PC-9 (cell line): ENCODE measurements at regions not wholly inside any gene's neighbourhood (a gene's known extent, or its start where the extent isn't known, plus 50 kb on each side); places are given as distances from the start of the nearest gene placed in this dataset.

Experiments
- EZH2 ChIP-seq: fragments of 200-600 bp; sonication (generic); IDR thresholded peaks from 2 replicates; pipeline ENCODE4 v1.8.0; 2017; ENCODE audit warnings: antibody characterized with exemption, low read depth
- TF ChIP-seq, protein P1 (sequence below): fragments of 200-600 bp; sonication (generic); conservative IDR thresholded peaks from 2 replicates; pipeline ENCODE4 v1.6.1; 2017; ENCODE audit warnings: mixed run types, antibody characterized with exemption, mild to moderate bottlenecking, moderate library complexity

DNA sequence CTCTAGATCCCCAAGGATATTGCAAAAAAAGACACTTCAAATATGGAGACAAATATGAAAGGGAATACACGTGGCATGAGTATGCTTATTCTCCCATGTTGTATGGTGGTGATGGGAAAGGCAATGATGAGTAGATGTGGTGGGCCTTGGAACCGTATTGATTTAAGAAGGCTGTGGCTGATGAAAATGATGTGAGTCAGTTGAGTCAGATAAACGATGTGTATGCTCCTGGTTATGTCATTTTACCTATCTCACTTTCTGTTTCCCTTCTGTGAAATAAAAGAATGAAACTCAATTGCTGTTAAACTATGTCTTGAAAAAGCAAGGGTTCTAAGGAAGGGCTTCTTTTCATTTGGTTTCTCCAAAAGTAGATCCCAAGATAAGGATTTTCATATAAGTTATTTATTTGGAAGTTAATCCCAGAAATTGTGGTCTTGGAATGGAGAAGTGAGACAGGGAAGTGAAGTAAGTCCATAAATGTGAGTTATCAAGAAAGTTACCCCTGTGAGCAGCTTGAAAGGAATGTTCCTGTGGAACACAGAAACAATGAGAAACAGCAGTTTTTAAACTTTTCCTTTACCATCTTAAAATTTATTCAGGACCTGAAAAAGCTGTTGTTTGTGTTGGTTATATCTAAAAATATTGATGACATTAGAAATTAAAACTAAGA is 292.0 kb downstream of the DUSP10 start:
- TF ChIP-seq, protein P1, sequence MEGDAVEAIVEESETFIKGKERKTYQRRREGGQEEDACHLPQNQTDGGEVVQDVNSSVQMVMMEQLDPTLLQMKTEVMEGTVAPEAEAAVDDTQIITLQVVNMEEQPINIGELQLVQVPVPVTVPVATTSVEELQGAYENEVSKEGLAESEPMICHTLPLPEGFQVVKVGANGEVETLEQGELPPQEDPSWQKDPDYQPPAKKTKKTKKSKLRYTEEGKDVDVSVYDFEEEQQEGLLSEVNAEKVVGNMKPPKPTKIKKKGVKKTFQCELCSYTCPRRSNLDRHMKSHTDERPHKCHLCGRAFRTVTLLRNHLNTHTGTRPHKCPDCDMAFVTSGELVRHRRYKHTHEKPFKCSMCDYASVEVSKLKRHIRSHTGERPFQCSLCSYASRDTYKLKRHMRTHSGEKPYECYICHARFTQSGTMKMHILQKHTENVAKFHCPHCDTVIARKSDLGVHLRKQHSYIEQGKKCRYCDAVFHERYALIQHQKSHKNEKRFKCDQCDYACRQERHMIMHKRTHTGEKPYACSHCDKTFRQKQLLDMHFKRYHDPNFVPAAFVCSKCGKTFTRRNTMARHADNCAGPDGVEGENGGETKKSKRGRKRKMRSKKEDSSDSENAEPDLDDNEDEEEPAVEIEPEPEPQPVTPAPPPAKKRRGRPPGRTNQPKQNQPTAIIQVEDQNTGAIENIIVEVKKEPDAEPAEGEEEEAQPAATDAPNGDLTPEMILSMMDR, result no peak
- no peak for TF ChIP-seq EZH2
